ENCODE measurements at regions not wholly inside any gene's neighbourhood (a gene's known extent, or its start where the extent isn't known, plus 50 kb on each side); places are given as distances from the start of the nearest gene placed in this dataset.

DNA sequence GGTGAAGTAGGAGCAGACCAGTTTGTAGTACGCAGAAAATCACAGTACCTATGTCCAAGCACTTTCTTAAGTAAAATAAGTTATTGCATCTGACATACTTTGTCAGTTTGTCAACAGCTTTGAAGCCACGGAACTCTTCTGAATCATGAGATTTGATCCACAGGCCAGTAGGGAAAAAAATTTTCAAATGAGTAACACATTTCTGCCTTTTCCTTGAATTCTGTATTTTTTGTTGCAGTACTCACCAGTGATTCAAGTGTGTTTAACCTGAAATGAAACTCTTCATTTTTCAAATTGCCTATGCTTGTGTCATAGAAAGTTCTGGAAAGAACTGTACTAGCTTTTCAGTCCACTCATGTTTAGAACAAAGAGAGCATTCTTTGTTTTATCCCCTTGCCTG is 337.7 kb downstream of the GATA3 start:
- peak; percentile 19 for DNase-seq (ENCODE audit: low read depth)
- Histone ChIP-seq H3K4me3 (ENCODE audit: low read depth, low read length) (no peak overlapping the region), H3K27me3 (ENCODE audit: control insufficient read depth, insufficient read depth, low read length) (no peaks in the 10 kb centered on the region), H3K36me3 (ENCODE audit: control insufficient read depth, insufficient read depth, low read length) (no peaks in the 10 kb centered on the region)
- TF ChIP-seq, protein P1, sequence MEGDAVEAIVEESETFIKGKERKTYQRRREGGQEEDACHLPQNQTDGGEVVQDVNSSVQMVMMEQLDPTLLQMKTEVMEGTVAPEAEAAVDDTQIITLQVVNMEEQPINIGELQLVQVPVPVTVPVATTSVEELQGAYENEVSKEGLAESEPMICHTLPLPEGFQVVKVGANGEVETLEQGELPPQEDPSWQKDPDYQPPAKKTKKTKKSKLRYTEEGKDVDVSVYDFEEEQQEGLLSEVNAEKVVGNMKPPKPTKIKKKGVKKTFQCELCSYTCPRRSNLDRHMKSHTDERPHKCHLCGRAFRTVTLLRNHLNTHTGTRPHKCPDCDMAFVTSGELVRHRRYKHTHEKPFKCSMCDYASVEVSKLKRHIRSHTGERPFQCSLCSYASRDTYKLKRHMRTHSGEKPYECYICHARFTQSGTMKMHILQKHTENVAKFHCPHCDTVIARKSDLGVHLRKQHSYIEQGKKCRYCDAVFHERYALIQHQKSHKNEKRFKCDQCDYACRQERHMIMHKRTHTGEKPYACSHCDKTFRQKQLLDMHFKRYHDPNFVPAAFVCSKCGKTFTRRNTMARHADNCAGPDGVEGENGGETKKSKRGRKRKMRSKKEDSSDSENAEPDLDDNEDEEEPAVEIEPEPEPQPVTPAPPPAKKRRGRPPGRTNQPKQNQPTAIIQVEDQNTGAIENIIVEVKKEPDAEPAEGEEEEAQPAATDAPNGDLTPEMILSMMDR (IDR thresholded peaks at IDR 0.05; ENCODE audit: insufficient read depth, low read length, poor library complexity, severe bottlenecking) = no peak

DNA sequence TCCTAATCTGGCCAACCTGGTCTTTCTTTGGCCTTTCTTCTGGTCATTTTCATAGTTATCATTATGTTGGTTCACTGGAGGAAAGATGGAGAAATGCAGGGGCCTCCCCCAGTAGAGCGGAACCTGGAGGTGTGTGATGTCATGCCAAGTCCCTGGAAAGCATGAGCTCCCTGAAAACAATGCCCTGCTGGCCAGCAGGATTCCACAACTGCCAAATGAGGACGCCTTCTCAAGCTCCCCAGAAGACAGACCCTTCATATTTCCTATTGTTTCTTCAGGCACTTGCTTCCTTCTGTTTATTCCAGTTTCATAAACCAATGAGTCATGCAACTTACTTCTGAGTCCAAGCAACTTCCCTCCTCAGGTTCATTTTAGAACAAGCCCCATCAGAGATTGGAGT is 339.0 kb downstream of the GATA3 start:
- Histone ChIP-seq H3K4me3 (ENCODE audit: low read depth, low read length) (no peak overlapping the region), H3K36me3 (ENCODE audit: control insufficient read depth, insufficient read depth, low read length) (no peaks in the 10 kb centered on the region), H3K27me3 (ENCODE audit: control insufficient read depth, insufficient read depth, low read length) (no peaks in the 10 kb centered on the region)
- DNase-seq (ENCODE audit: low read depth) = no peak
- TF ChIP-seq, protein P1 (IDR thresholded peaks at IDR 0.05; ENCODE audit: insufficient read depth, low read length, poor library complexity, severe bottlenecking) = no peak

DNA sequence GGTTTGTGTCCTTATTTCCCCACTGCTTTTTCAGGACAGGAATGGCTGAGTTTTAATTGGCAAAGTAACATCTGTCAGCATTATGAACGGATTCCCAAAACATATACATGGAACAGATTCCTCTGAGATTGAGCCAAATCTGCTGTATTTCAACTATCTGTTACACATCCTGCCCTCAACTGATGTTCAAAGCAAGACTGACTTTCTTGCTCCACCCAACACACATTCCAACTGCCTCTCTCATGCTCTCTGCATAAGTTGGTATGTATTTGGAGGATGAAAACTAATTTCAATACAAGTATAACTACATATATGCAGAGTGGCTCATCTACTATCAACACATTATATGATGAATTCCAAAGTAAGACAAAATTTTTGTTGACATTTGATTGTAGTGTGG is 342.2 kb downstream of the GATA3 start:
- Histone ChIP-seq H3K4me3 (ENCODE audit: low read depth, low read length) (no peak overlapping the region), H3K27me3 (ENCODE audit: control insufficient read depth, insufficient read depth, low read length) (no peaks in the 10 kb centered on the region), H3K36me3 (ENCODE audit: control insufficient read depth, insufficient read depth, low read length) (no peaks in the 10 kb centered on the region)
- TF ChIP-seq, protein P1 (IDR thresholded peaks at IDR 0.05; ENCODE audit: insufficient read depth, low read length, poor library complexity, severe bottlenecking) = no peak
- no peak for DNase-seq (ENCODE audit: low read depth)

DNA sequence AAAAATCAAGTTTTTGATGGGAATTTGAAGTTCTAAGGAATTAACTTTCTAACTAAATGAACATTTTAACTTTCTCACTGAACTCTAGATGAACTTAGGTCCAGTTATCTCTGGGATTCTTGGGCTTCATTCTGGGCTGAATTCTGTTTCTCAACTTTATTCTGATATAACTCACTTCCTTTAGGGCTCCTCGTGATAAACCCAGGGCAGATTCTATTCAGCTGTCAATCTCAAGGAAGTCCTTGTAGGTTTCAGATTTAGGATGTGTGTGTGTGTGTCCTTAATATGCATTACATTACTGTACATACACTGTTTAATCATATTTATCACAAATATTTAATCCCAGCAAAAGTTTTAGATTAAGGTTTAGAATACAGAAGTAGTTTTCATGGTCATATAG is 344.3 kb downstream of the GATA3 start:
- TF ChIP-seq, protein P1 (IDR thresholded peaks at IDR 0.05; ENCODE audit: insufficient read depth, low read length, poor library complexity, severe bottlenecking) = no peak
- Histone ChIP-seq H3K36me3 (ENCODE audit: control insufficient read depth, insufficient read depth, low read length) (no peaks in the 10 kb centered on the region), H3K27me3 (ENCODE audit: control insufficient read depth, insufficient read depth, low read length) (no peaks in the 10 kb centered on the region), H3K4me3 (ENCODE audit: low read depth, low read length) (no peak overlapping the region)
- no peak for DNase-seq (ENCODE audit: low read depth)

DNA sequence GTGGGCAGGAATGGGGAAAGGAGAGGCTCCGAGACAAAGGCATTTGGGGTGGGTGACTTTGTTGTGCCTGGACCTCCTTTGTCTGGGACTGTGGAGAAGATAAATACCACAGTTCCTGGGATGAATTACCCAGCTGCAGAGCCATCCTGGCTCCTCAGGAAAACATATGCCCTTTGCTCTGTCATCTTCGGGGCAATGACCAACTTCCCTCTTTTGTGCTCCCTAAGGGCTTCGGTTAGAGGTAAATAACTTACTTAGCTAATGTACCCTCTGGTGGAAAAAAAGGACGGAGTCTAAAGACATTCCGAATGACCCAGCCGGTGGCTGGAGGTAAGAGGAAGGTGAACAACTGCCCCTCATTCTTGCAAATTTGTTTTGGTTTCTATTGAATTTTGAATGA is 345.7 kb downstream of the GATA3 start:
- TF ChIP-seq, protein P1 (IDR thresholded peaks at IDR 0.05; ENCODE audit: insufficient read depth, low read length, poor library complexity, severe bottlenecking) = no peak
- Histone ChIP-seq H3K4me3 (ENCODE audit: low read depth, low read length) (no peak overlapping the region), H3K27me3 (ENCODE audit: control insufficient read depth, insufficient read depth, low read length) (no peaks in the 10 kb centered on the region), H3K36me3 (ENCODE audit: control insufficient read depth, insufficient read depth, low read length) (no peaks in the 10 kb centered on the region)
- no peak for DNase-seq (ENCODE audit: low read depth)

DNA sequence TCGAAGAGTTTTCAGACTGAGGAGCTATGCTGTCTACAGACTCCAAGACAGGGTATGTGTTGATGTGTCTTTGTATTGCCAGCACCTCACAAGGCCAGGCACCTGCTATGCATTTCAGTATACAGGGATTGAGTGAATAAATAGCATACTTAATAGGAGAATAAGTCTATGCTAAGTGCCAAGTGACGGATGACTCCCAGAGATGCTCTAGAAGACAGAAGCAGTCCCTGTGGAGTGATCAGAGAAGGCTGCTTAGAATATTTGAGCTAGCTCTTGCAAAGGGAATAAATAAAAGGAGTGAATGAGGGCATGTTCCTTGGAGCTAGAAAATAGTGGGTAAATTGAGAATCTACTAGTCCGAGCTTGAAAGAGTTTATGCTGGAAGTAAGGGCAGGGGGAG is 346.4 kb downstream of the GATA3 start:
- DNase-seq (ENCODE audit: low read depth) = no peak
- Histone ChIP-seq H3K27me3 (ENCODE audit: control insufficient read depth, insufficient read depth, low read length) (no peaks in the 10 kb centered on the region), H3K36me3 (ENCODE audit: control insufficient read depth, insufficient read depth, low read length) (no peaks in the 10 kb centered on the region), H3K4me3 (ENCODE audit: low read depth, low read length) (no peak overlapping the region)
- TF ChIP-seq, protein P1 (IDR thresholded peaks at IDR 0.05; ENCODE audit: insufficient read depth, low read length, poor library complexity, severe bottlenecking) = no peak

Measured in kidney epithelial cell (primary cell).